ENCODE measurements at regions not wholly inside any gene's neighbourhood (a gene's known extent, or its start where the extent isn't known, plus 50 kb on each side); places are given as distances from the start of the nearest gene placed in this dataset.

- TF ChIP-seq CTCF (IDR thresholded peaks at IDR 0.05) (no peak), POLR2A (IDR thresholded peaks at IDR 0.05) (no peak)
These were observed 91.7 kb downstream of the RHOU start for GRCh38 chr1:228827019-228827418.
